ENCODE measurements at regions not wholly inside any gene's neighbourhood (a gene's known extent, or its start where the extent isn't known, plus 50 kb on each side); places are given as distances from the start of the nearest gene placed in this dataset.

DNA sequence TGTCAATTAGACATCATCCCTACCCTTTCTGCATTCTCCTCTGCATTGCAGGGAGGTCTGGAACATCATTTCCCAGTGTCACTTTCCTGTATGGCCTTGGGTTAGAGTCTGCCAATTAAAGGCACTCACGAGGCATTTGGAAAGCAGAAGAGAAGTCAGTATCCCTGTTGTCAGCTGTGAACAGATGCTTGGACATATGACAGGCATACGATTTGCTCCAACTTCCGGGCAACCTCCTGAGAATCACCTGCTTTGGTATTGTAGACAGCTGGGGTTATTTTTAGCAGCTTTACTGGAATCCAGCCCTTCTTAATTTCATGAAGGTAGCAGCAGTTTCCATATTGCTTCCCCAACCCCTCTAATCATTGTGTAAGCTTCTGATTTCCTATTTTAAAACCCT, 88.7 kb upstream of the DHRS4 start:
- TF ChIP-seq, protein P1, sequence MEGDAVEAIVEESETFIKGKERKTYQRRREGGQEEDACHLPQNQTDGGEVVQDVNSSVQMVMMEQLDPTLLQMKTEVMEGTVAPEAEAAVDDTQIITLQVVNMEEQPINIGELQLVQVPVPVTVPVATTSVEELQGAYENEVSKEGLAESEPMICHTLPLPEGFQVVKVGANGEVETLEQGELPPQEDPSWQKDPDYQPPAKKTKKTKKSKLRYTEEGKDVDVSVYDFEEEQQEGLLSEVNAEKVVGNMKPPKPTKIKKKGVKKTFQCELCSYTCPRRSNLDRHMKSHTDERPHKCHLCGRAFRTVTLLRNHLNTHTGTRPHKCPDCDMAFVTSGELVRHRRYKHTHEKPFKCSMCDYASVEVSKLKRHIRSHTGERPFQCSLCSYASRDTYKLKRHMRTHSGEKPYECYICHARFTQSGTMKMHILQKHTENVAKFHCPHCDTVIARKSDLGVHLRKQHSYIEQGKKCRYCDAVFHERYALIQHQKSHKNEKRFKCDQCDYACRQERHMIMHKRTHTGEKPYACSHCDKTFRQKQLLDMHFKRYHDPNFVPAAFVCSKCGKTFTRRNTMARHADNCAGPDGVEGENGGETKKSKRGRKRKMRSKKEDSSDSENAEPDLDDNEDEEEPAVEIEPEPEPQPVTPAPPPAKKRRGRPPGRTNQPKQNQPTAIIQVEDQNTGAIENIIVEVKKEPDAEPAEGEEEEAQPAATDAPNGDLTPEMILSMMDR (IDR thresholded peaks at IDR 0.05), result no peak
- no peak for TF ChIP-seq POLR2AphosphoS5 (IDR thresholded peaks at IDR 0.05)
